ENCODE measurements at regions not wholly inside any gene's neighbourhood (a gene's known extent, or its start where the extent isn't known, plus 50 kb on each side); places are given as distances from the start of the nearest gene placed in this dataset.
A peak's percentile ranks its signal among the peaks of the same experiment; 100 is the strongest.

DNA sequence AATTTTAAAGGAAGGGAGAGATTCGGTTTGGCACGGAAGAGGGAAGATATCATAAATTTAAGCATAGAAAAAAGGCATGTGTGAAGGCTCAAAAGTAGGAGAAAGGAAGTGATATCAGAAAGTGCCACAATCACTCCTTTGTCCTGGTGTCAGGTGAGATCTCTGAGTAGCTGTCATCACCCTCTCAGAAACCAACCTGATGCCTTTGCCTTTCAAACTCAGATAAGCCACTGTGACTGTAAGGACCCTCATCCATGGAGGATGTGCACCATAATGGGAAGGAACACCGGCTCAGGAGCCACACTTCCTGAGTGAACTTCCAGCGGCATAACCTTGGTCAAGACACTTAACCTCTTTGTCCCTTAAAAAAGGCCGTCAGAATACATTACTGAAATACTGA is 318.7 kb upstream of the SEMA6D start:
- peak overlapping the region; percentile 2; the same call in 1 of the 2 replicates for H3K18ac ChIP-seq (ENCODE audit: low read depth, low read length)
- no peak overlapping the region for H3K27ac ChIP-seq (ENCODE audit: insufficient read depth, low read length)
- no peak overlapping the region for H3K4me3 ChIP-seq (ENCODE audit: insufficient read depth, low read depth, low read length)
- H3K9me3 ChIP-seq (ENCODE audit: control insufficient read depth, insufficient read depth, low read length), result no peaks in the 10 kb centered on the region
- no peaks in the 10 kb centered on the region for H4K20me1 ChIP-seq (ENCODE audit: insufficient read depth, low read length)
- H2BK120ac ChIP-seq (ENCODE audit: low read depth, low read length), result 0 out of 2 replicates have a peak overlapping the region, but pooled peaks have one; percentile 5
- intact Hi-C loops (cut with micrococcal nuclease), result no loop called here
- ChIA-PET CTCF (no interaction called here), POLR2A (ENCODE audit: unreplicated experiment) (no interaction called here)
- no peak overlapping the region for H4K8ac ChIP-seq (ENCODE audit: low read depth in 2 of 2, low read length in 2 of 2)
- H4K91ac ChIP-seq (ENCODE audit: insufficient read depth, low read depth, low read length), result no peak overlapping the region
- ATAC-seq (ENCODE audit: low read depth), result no peak
- H2AK5ac ChIP-seq (ENCODE audit: low read depth, low read length), result peak overlapping the region; percentile 52
- dilution Hi-C loops (cut with HindIII; ENCODE audit: low sequenced_read_pairs, unreplicated experiment), result no loop called here
- H3K9me1 ChIP-seq (ENCODE audit: insufficient read depth, low read length), result 0 out of 2 replicates have a peak, but pooled peaks cover 2% of the 10 kb centered on the region
- H3K23ac ChIP-seq (ENCODE audit: low read depth, low read length), result no peak overlapping the region; the same call in 1 of the 2 replicates
- H3K27me3 ChIP-seq (ENCODE audit: control insufficient read depth, insufficient read depth, low read length), result no peaks in the 10 kb centered on the region
- peak overlapping the region; percentile 48 for H2AFZ ChIP-seq (replicated peaks; ENCODE audit: low read length, poor library complexity)
- WGBS, 2 experiments (ENCODE audit: extremely low coverage in 2 of 2, insufficient read length in 1 of 2), result 30% methylated on average over 2 of the region's 5 CpGs; no CpG with 5 or more reads in 1 of the 2 experiments
- no peak overlapping the region for H3K4me2 ChIP-seq (ENCODE audit: low read depth, low read length)
- in situ Hi-C loops (cut with MboI; ENCODE audit: low sequenced_read_pairs), result no loop called here
- no peaks in the 10 kb centered on the region for H3K36me3 ChIP-seq (ENCODE audit: control insufficient read depth, insufficient read depth, low read length)
- TF ChIP-seq RAD21 (IDR thresholded peaks at IDR 0.05; ENCODE audit: low read length) (no peak), SMC3 (IDR thresholded peaks at IDR 0.05; ENCODE audit: low read depth, low read length) (no peak), RCOR1 (IDR thresholded peaks at IDR 0.05; ENCODE audit: insufficient replicate concordance, low read length) (no peak), NFE2L2 (IDR thresholded peaks at IDR 0.05; ENCODE audit: low read depth, low read length) (no peak), FOS (IDR thresholded peaks at IDR 0.05; ENCODE audit: low read depth, low read length) (no peak), POLR2A (IDR thresholded peaks at IDR 0.05; ENCODE audit: low read depth, low read length) (no peak), CHD1 (IDR thresholded peaks at IDR 0.05; ENCODE audit: low read depth, low read length) (no peak), RFX5 (IDR thresholded peaks at IDR 0.05; ENCODE audit: low read depth, low read length) (no peak), BHLHE40 (IDR thresholded peaks at IDR 0.05; ENCODE audit: low read depth, low read length) (no peak), MAZ (IDR thresholded peaks at IDR 0.05; ENCODE audit: borderline replicate concordance, low read depth, low read length) (no peak), CEBPB (IDR thresholded peaks at IDR 0.05; ENCODE audit: low read depth, low read length) (no peak), MAFK (IDR thresholded peaks at IDR 0.05; ENCODE audit: low read depth, low read length) (no peak), MXI1 (IDR thresholded peaks at IDR 0.05; ENCODE audit: borderline replicate concordance, low read depth, low read length) (no peak)
- TF ChIP-seq, protein P1, sequence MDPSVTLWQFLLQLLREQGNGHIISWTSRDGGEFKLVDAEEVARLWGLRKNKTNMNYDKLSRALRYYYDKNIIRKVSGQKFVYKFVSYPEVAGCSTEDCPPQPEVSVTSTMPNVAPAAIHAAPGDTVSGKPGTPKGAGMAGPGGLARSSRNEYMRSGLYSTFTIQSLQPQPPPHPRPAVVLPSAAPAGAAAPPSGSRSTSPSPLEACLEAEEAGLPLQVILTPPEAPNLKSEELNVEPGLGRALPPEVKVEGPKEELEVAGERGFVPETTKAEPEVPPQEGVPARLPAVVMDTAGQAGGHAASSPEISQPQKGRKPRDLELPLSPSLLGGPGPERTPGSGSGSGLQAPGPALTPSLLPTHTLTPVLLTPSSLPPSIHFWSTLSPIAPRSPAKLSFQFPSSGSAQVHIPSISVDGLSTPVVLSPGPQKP (IDR thresholded peaks at IDR 0.05; ENCODE audit: borderline replicate concordance, low read depth, low read length), result no peak
- TF ChIP-seq, protein P2, sequence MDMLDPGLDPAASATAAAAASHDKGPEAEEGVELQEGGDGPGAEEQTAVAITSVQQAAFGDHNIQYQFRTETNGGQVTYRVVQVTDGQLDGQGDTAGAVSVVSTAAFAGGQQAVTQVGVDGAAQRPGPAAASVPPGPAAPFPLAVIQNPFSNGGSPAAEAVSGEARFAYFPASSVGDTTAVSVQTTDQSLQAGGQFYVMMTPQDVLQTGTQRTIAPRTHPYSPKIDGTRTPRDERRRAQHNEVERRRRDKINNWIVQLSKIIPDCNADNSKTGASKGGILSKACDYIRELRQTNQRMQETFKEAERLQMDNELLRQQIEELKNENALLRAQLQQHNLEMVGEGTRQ (IDR thresholded peaks at IDR 0.05; ENCODE audit: low read depth, low read length), result no peak
- TF ChIP-seq, protein P3, sequence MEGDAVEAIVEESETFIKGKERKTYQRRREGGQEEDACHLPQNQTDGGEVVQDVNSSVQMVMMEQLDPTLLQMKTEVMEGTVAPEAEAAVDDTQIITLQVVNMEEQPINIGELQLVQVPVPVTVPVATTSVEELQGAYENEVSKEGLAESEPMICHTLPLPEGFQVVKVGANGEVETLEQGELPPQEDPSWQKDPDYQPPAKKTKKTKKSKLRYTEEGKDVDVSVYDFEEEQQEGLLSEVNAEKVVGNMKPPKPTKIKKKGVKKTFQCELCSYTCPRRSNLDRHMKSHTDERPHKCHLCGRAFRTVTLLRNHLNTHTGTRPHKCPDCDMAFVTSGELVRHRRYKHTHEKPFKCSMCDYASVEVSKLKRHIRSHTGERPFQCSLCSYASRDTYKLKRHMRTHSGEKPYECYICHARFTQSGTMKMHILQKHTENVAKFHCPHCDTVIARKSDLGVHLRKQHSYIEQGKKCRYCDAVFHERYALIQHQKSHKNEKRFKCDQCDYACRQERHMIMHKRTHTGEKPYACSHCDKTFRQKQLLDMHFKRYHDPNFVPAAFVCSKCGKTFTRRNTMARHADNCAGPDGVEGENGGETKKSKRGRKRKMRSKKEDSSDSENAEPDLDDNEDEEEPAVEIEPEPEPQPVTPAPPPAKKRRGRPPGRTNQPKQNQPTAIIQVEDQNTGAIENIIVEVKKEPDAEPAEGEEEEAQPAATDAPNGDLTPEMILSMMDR (conservative IDR thresholded peaks at IDR 0.05; ENCODE audit: low read depth, low read length), result no peak
- no peak overlapping the region for H2BK5ac ChIP-seq (ENCODE audit: low read depth, low read length, poor library complexity, severe bottlenecking)
- no peak overlapping the region for H3K9ac ChIP-seq (ENCODE audit: low read depth, low read length)
- peak overlapping the region; percentile 0; the same call in 1 of the 2 replicates for H2BK20ac ChIP-seq (ENCODE audit: low read depth, low read length)
- H3K56ac ChIP-seq (ENCODE audit: extremely low read depth, insufficient read depth, low read length), result no peak overlapping the region
- no peaks in the 10 kb centered on the region; the same call in 1 of the 2 replicates for H3K4me1 ChIP-seq (ENCODE audit: control insufficient read depth, insufficient read depth, low read length)
- no peak overlapping the region for H3K14ac ChIP-seq (replicated peaks; ENCODE audit: low read depth, low read length)
- H2AK9ac ChIP-seq (replicated peaks; ENCODE audit: low read depth, low read length, poor library complexity), result no peak overlapping the region
- BruUV-seq (replicated peaks), result no TSS peak
- DNase-seq, result no peak
- H2BK15ac ChIP-seq (ENCODE audit: low read depth, low read length), result no peak overlapping the region
- H4K5ac ChIP-seq (ENCODE audit: low read depth, low read length), result no peak overlapping the region; the same call in 1 of the 2 replicates
- peak overlapping the region; percentile 55; the same call in 1 of the 2 replicates for H3K4ac ChIP-seq (ENCODE audit: low read depth, low read length)
- no peaks in the 10 kb centered on the region for H3K79me1 ChIP-seq (ENCODE audit: low read depth in 1 of 2, low read length in 2 of 2)

Measured in IMR-90 (cell line).